GM13977 (cell line): ENCODE measurements at regions not wholly inside any gene's neighbourhood (a gene's known extent, or its start where the extent isn't known, plus 50 kb on each side); places are given as distances from the start of the nearest gene placed in this dataset.
"Not testable (repeated sequence)": the region's sequence is repeated elsewhere in the genome, so short reads cannot be mapped to it uniquely, and the experiment has no call there.

Experiments
- DNase-seq: peaks from one replicate; pipeline ENCODE4 v3.0.0; 2012; ENCODE audit warnings: low spot score
- in situ Hi-C: fragments of 300-500 bp; cut with MboI; formaldehyde crosslinking; loops from one replicate; pipeline ENCODE4 v1.12.0; 2022; ENCODE audit warnings: low sequenced_read_pairs, low pct_unique_long_range_greater_than_20kb, mixed read lengths, inconsistent platforms; ENCODE audit not compliant: unreplicated experiment
- TF ChIP-seq, protein P1 (sequence below): IDR thresholded peaks from 2 replicates; pipeline ENCODE4 v1.5.1; 2012; ENCODE audit warnings: mild to moderate bottlenecking, control low read depth; ENCODE audit not compliant: insufficient read depth; ENCODE audit errors: extremely low read depth, missing control alignments

GRCh38 chr6:25157842-25158241 is 121.3 kb upstream of the CARMIL1 start:
- no peak for DNase-seq
- TF ChIP-seq, protein P1, sequence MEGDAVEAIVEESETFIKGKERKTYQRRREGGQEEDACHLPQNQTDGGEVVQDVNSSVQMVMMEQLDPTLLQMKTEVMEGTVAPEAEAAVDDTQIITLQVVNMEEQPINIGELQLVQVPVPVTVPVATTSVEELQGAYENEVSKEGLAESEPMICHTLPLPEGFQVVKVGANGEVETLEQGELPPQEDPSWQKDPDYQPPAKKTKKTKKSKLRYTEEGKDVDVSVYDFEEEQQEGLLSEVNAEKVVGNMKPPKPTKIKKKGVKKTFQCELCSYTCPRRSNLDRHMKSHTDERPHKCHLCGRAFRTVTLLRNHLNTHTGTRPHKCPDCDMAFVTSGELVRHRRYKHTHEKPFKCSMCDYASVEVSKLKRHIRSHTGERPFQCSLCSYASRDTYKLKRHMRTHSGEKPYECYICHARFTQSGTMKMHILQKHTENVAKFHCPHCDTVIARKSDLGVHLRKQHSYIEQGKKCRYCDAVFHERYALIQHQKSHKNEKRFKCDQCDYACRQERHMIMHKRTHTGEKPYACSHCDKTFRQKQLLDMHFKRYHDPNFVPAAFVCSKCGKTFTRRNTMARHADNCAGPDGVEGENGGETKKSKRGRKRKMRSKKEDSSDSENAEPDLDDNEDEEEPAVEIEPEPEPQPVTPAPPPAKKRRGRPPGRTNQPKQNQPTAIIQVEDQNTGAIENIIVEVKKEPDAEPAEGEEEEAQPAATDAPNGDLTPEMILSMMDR = no peak
- in situ Hi-C loops = no loop called here

DNA sequence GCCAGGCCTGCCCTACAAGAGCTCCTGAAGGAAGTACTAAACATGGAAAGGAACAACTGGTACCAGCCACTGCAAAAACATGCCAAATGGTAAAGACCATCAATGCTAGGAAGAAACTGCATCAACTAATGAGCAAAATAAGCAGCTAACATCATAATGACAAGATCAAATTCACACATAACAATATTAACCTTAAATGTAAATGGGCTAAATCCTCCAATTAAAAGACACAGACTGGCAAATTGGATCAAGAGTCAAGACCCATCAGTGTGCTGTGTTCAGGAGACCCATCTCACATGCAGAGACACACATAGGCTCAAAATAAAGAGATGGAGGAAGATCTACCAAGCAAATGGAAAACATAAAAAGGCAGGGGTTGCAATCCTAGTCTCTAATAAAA is 119.0 kb upstream of the CARMIL1 start:
- DNase-seq, in situ Hi-C loops: not testable (repeated sequence)

GRCh38 chr6:25165177-25165576 is 114.0 kb upstream of the CARMIL1 start:
- in situ Hi-C loops = no loop called here
- TF ChIP-seq, protein P1 = no peak
- no peak for DNase-seq

- TF ChIP-seq, protein P1 = no peak
- no peak for DNase-seq
- in situ Hi-C loops = no loop called here
These were observed 113.4 kb upstream of the CARMIL1 start for GRCh38 chr6:25165800-25166199.

- in situ Hi-C loops = no loop called here
- DNase-seq = no peak
- TF ChIP-seq, protein P1 = no peak
These were observed 112.0 kb upstream of the CARMIL1 start for GRCh38 chr6:25166955-25167748.

DNA sequence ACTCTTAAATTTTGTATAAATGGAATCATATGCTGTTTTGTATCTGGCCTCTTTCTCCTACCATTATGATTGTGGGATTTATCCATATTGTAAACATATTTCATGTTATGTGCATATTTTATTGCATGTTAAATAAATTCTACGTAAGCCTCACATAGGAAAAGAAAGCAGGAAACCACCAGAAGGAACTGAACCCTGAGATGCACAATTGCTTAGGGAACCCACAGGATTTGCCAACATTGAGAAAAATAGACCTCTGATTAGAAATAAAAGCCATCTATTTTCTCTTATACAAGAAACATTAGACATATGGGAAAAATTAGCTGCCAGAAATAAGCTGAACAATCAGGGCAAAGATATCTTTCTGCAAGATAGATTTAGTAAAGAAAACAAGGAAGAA is 111.2 kb upstream of the CARMIL1 start:
- DNase-seq = no peak
- in situ Hi-C loops = no loop called here
- TF ChIP-seq, protein P1 = no peak

GRCh38 chr6:25168637-25169036 is 110.5 kb upstream of the CARMIL1 start:
- in situ Hi-C loops = no loop called here

More at GRCh38 chr6:25168637-25169036, 110.5 kb upstream of the CARMIL1 start:
- TF ChIP-seq, protein P1 = no peak
- DNase-seq = no peak
